ENCODE measurements at regions not wholly inside any gene's neighbourhood (a gene's known extent, or its start where the extent isn't known, plus 50 kb on each side); places are given as distances from the start of the nearest gene placed in this dataset.

- peaks cover 0 to 3% (median 0%) of the 10 kb centered on the region in 3 donors for H3K27me3 ChIP-seq (ENCODE audit: insufficient read depth in 3 of 3, low read length in 2 of 3)
- intact Hi-C loops (cut with DNase I): no loop called here
- no peak for ATAC-seq
Observed at GRCh38 chr9:3773362-3774060, 247.7 kb upstream of the RFX3 start.

GRCh38 chr9:3769646-3770045, 243.8 kb upstream of the RFX3 start:
- Histone ChIP-seq H3K27ac (no peak overlapping the region), H3K36me3 (ENCODE audit: insufficient read depth in 1 of 2, low read depth in 1 of 2) (no peaks in the 10 kb centered on the region), H3K4me1 (no peaks in the 10 kb centered on the region), H3K4me3 (no peak overlapping the region), H3K27me3 (ENCODE audit: insufficient read depth in 3 of 3, low read length in 2 of 3) (peaks cover 0 to 3% (median 0%) of the 10 kb centered on the region in 3 donors), H3K9me3 (no peaks in the 10 kb centered on the region)
- 55 to 63% (median 60%) methylated on average over 4 of the region's 4 CpGs for WGBS, 3 donors
- DNase-seq (no peak), ATAC-seq (no peak)
- intact Hi-C loops (cut with DNase I): no loop called here
- TF ChIP-seq CTCF (IDR thresholded peaks at IDR 0.05): no peak

More at GRCh38 chr9:3773362-3774060, 247.7 kb upstream of the RFX3 start:
- TF ChIP-seq CTCF (IDR thresholded peaks at IDR 0.05): no peak
- H3K27ac ChIP-seq: no peak overlapping the region
- 54 to 64% (median 55%) methylated on average over 6 of the region's 6 CpGs for WGBS, 3 donors
- no peak for DNase-seq
- no peaks in the 10 kb centered on the region for H3K36me3 ChIP-seq (ENCODE audit: insufficient read depth in 1 of 2, low read depth in 1 of 2)
- H3K4me1 ChIP-seq: no peaks in the 10 kb centered on the region
- H3K9me3 ChIP-seq: no peaks in the 10 kb centered on the region
- H3K4me3 ChIP-seq: no peak overlapping the region

GRCh38 chr9:3768712-3769457, 243.1 kb upstream of the RFX3 start:
- intact Hi-C loops (cut with DNase I): no loop called here
- no peaks in the 10 kb centered on the region for H3K9me3 ChIP-seq
- H3K4me1 ChIP-seq: no peaks in the 10 kb centered on the region
- H3K27me3 ChIP-seq (ENCODE audit: insufficient read depth in 3 of 3, low read length in 2 of 3): peaks cover 0 to 3% (median 0%) of the 10 kb centered on the region in 3 donors
- no peak for DNase-seq
- H3K36me3 ChIP-seq (ENCODE audit: insufficient read depth in 1 of 2, low read depth in 1 of 2): no peaks in the 10 kb centered on the region
- no peak overlapping the region for H3K27ac ChIP-seq
- 29 to 42% (median 35%) methylated on average over 5 of the region's 5 CpGs for WGBS, 3 donors
- ATAC-seq: no peak
- no peak for TF ChIP-seq CTCF (IDR thresholded peaks at IDR 0.05)
- no peak overlapping the region for H3K4me3 ChIP-seq

- intact Hi-C loops (cut with DNase I): no loop called here
- peaks cover 0 to 3% (median 0%) of the 10 kb centered on the region in 3 donors for H3K27me3 ChIP-seq (ENCODE audit: insufficient read depth in 3 of 3, low read length in 2 of 3)
- ATAC-seq: no peak
- H3K36me3 ChIP-seq (ENCODE audit: insufficient read depth in 1 of 2, low read depth in 1 of 2): no peaks in the 10 kb centered on the region
- no peak for DNase-seq
- TF ChIP-seq CTCF (IDR thresholded peaks at IDR 0.05): no peak
- no peaks in the 10 kb centered on the region for H3K4me1 ChIP-seq
- no peaks in the 10 kb centered on the region for H3K9me3 ChIP-seq
- 51 to 70% (median 53%) methylated on average over 5 of the region's 5 CpGs for WGBS, 3 donors
- no peak overlapping the region for H3K4me3 ChIP-seq
- H3K27ac ChIP-seq: no peak overlapping the region
Observed at GRCh38 chr9:3768286-3768685, 242.5 kb upstream of the RFX3 start.

Measured in psoas muscle (tissue), 7 donors.